ENCODE measurements at regions not wholly inside any gene's neighbourhood (a gene's known extent, or its start where the extent isn't known, plus 50 kb on each side); places are given as distances from the start of the nearest gene placed in this dataset.

DNA sequence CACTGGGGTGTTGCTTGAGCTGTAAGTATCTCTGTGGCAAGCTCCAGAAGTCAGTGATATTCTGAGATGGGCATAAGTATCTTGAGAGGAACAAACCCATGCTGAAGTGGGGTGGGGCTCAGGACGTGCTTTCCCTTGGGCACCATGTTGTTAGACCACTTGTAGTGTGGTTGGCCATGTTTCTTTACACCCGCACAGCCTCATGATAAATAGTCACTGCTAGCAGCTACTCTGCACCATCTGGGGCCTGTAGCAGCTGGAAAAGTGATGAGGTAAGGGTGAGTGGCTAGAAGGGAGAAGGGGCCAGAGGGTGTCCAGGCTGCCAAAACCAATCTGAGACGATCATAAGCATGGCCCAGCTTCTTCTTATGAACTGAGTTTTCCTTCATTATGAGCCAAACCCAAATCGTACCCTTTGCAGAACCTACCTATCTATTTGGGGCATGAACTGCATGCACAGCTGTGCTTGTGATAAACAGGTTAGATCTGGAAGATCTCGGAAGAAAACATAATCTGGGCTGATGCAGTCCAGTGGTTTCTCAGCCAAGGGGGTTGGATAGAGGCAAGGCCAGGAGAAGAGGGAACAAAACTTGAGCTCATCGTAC lies 91.9 kb upstream of the IRF2BP2 start:
- Histone ChIP-seq H3K4me2 (ENCODE audit: low read depth, low read length) (no peak overlapping the region), H3K27me3 (ENCODE audit: control insufficient read depth in 1 of 2, insufficient read depth in 2 of 2, low read length in 2 of 2) (no peaks in the 10 kb centered on the region), H3K4me3 (replicated peaks in 1 of 3; ENCODE audit: insufficient read depth in 1 of 3, low read depth in 2 of 3, low read length in 3 of 3) (no peak overlapping the region), H3K4me1 (ENCODE audit: insufficient read depth, low read length) (peaks cover 25% of the 10 kb centered on the region), H3K79me2 (ENCODE audit: insufficient read depth, low read length) (no peaks in the 10 kb centered on the region), H3K27ac (ENCODE audit: extremely low read length, insufficient read depth, low read length) (no peak overlapping the region), H3K36me3 (replicated peaks in 1 of 2; ENCODE audit: control insufficient read depth in 1 of 2, insufficient read depth in 2 of 2, low read length in 2 of 2) (no peaks in the 10 kb centered on the region), H2AFZ (ENCODE audit: low read length) (no peak overlapping the region), H4K20me1 (ENCODE audit: insufficient read depth, low read length) (no peaks in the 10 kb centered on the region), H3K9ac (ENCODE audit: insufficient read depth, low read depth, low read length) (no peak overlapping the region), H3K9me3 (ENCODE audit: low read length) (no peaks in the 10 kb centered on the region)
- ATAC-seq, result no peak
- DNase-seq (ENCODE audit: low spot score), result no peak
- CTCF ChIA-PET (ENCODE audit: low intra/inter-chr PET ratio, low total read pairs), result no interaction called here
- TF ChIP-seq ZNF616 (CRISPR knock-in tag; IDR thresholded peaks at IDR 0.05; ENCODE audit: low read depth) (no peak), ZNF678 (CRISPR knock-in tag; IDR thresholded peaks at IDR 0.05) (no peak), NFYB (CRISPR knock-in tag; IDR thresholded peaks at IDR 0.05) (no peak), RNF2 (conservative IDR thresholded peaks at IDR 0.05; ENCODE audit: low read depth) (no peak), MEF2D (CRISPR knock-in tag; IDR thresholded peaks at IDR 0.05) (no peak), HOXA3 (CRISPR knock-in tag; IDR thresholded peaks at IDR 0.05) (no peak), ZNF260 (CRISPR knock-in tag; IDR thresholded peaks at IDR 0.05; ENCODE audit: borderline replicate concordance, low read depth) (no peak), STAG1 (CRISPR knock-in tag; IDR thresholded peaks at IDR 0.05) (no peak), TMF1 (CRISPR knock-in tag; IDR thresholded peaks at IDR 0.05; ENCODE audit: low read depth) (no peak), ZBTB1 (CRISPR knock-in tag; IDR thresholded peaks at IDR 0.05; ENCODE audit: borderline replicate concordance) (no peak)
- TF ChIP-seq, protein P1, sequence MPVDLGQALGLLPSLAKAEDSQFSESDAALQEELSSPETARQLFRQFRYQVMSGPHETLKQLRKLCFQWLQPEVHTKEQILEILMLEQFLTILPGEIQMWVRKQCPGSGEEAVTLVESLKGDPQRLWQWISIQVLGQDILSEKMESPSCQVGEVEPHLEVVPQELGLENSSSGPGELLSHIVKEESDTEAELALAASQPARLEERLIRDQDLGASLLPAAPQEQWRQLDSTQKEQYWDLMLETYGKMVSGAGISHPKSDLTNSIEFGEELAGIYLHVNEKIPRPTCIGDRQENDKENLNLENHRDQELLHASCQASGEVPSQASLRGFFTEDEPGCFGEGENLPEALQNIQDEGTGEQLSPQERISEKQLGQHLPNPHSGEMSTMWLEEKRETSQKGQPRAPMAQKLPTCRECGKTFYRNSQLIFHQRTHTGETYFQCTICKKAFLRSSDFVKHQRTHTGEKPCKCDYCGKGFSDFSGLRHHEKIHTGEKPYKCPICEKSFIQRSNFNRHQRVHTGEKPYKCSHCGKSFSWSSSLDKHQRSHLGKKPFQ (CRISPR knock-in tag; IDR thresholded peaks at IDR 0.05; ENCODE audit: insufficient replicate concordance), result no peak
- TF ChIP-seq, protein P2, sequence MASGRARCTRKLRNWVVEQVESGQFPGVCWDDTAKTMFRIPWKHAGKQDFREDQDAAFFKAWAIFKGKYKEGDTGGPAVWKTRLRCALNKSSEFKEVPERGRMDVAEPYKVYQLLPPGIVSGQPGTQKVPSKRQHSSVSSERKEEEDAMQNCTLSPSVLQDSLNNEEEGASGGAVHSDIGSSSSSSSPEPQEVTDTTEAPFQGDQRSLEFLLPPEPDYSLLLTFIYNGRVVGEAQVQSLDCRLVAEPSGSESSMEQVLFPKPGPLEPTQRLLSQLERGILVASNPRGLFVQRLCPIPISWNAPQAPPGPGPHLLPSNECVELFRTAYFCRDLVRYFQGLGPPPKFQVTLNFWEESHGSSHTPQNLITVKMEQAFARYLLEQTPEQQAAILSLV (CRISPR knock-in tag; IDR thresholded peaks at IDR 0.05; ENCODE audit: borderline replicate concordance), result no peak
- FAIRE-seq, result no peak
- POLR2A ChIA-PET, result interaction anchor here (1.2 to 4.7 kb wide), 3 partner anchors 11 to 18 kb away, joined by 6 to 34 read pairs (median 12); no protein-coding TSS in a partner anchor
- intact Hi-C loops (cut with micrococcal nuclease; ENCODE audit: unreplicated experiment), result no loop called here
- 94% methylated on average over 6 of the region's 6 CpGs for WGBS (ENCODE audit: low lambda C conversion rate)
- no TSS peak for BruUV-seq (replicated peaks)
- in situ Hi-C loops (cut with HindIII; ENCODE audit: extremely low pct_ligation_motif_present, low pct_unique_long_range_greater_than_20kb), result no loop called here
